ENCODE measurements at regions not wholly inside any gene's neighbourhood (a gene's known extent, or its start where the extent isn't known, plus 50 kb on each side); places are given as distances from the start of the nearest gene placed in this dataset.

DNA sequence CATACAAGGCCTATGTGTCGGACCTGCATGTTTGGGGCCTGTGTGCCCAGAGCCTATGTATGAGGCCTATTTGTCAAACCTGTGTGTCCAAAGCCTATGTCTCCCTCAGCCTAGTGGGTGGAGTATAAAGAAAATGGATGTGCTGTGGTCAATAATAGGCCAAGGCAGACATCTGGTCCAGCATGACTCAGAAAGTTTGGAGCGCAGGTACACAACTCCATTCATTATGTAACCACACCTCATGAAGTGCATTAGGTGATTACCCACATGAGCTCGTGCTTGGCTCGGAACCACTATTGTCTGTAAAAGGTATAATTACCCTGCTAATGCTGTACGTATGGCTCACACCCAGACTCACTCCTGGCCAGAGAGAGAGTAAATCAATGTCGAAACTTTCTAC, 302.4 kb upstream of the POU3F2 start:
- TF ChIP-seq, protein P1, sequence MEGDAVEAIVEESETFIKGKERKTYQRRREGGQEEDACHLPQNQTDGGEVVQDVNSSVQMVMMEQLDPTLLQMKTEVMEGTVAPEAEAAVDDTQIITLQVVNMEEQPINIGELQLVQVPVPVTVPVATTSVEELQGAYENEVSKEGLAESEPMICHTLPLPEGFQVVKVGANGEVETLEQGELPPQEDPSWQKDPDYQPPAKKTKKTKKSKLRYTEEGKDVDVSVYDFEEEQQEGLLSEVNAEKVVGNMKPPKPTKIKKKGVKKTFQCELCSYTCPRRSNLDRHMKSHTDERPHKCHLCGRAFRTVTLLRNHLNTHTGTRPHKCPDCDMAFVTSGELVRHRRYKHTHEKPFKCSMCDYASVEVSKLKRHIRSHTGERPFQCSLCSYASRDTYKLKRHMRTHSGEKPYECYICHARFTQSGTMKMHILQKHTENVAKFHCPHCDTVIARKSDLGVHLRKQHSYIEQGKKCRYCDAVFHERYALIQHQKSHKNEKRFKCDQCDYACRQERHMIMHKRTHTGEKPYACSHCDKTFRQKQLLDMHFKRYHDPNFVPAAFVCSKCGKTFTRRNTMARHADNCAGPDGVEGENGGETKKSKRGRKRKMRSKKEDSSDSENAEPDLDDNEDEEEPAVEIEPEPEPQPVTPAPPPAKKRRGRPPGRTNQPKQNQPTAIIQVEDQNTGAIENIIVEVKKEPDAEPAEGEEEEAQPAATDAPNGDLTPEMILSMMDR (IDR thresholded peaks at IDR 0.05; ENCODE audit: control extremely low read depth in 1 of 3, insufficient read depth in 1 of 3, low read depth in 1 of 3, low read length in 3 of 3) = no peak
- no peak for TF ChIP-seq EP300 (IDR thresholded peaks at IDR 0.05; ENCODE audit: borderline replicate concordance in 1 of 2, low read depth in 2 of 2, low read length in 2 of 2)
